GM18867 (cell line): ENCODE measurements at regions not wholly inside any gene's neighbourhood (a gene's known extent, or its start where the extent isn't known, plus 50 kb on each side); places are given as distances from the start of the nearest gene placed in this dataset.

Experiments used
- ATAC-seq: cut with Tn5 transposase; IDR thresholded peaks from one replicate; pipeline ENCODE4 v1.9.1; 2021; ENCODE audit warnings: mild to moderate bottlenecking, moderate library complexity; ENCODE audit not compliant: unreplicated experiment

GRCh38 chr7:16172366-16172765 is 249.0 kb downstream of the CRPPA start:
- ATAC-seq = no peak

- ATAC-seq = no peak
These were observed 249.4 kb downstream of the CRPPA start for GRCh38 chr7:16171928-16172327.

- ATAC-seq = no peak
These were observed 250.7 kb downstream of the CRPPA start for GRCh38 chr7:16170671-16171070.

GRCh38 chr7:16169537-16169936 is 251.8 kb downstream of the CRPPA start:
- ATAC-seq = no peak

- no peak for ATAC-seq
These were observed 253.8 kb downstream of the CRPPA start for GRCh38 chr7:16167526-16167925.

- no peak for ATAC-seq
These were observed 277.0 kb downstream of the CRPPA start for GRCh38 chr7:16144361-16144760.

GRCh38 chr7:16137944-16138343 is 283.4 kb downstream of the CRPPA start:
- ATAC-seq = no peak

GRCh38 chr7:16136896-16137295 is 284.4 kb downstream of the CRPPA start:
- no peak for ATAC-seq

- ATAC-seq = no peak
These were observed 285.7 kb downstream of the CRPPA start for GRCh38 chr7:16135658-16136057.

GRCh38 chr7:16130111-16131110 is 290.9 kb downstream of the CRPPA start:
- ATAC-seq = no peak

- no peak for ATAC-seq
These were observed 291.8 kb downstream of the CRPPA start for GRCh38 chr7:16129431-16130110.

- no peak for ATAC-seq
These were observed 298.1 kb downstream of the CRPPA start for GRCh38 chr7:16123117-16123770.

GRCh38 chr7:16121876-16122390 is 299.4 kb downstream of the CRPPA start:
- no peak for ATAC-seq

- no peak for ATAC-seq
These were observed 306.0 kb downstream of the CRPPA start for GRCh38 chr7:16115374-16115773.

GRCh38 chr7:16114633-16115032 is 306.7 kb downstream of the CRPPA start:
- no peak for ATAC-seq

- ATAC-seq = no peak
These were observed 307.3 kb downstream of the CRPPA start for GRCh38 chr7:16114071-16114470.

- ATAC-seq = no peak
These were observed 308.3 kb downstream of the CRPPA start for GRCh38 chr7:16113058-16113457.

GRCh38 chr7:16106869-16107268 is 314.5 kb downstream of the CRPPA start:
- no peak for ATAC-seq

- ATAC-seq = no peak
These were observed 315.0 kb downstream of the CRPPA start for GRCh38 chr7:16106300-16106699.

GRCh38 chr7:16099302-16099849 is 322.0 kb downstream of the CRPPA start:
- no peak for ATAC-seq

GRCh38 chr7:16098585-16099179 is 322.7 kb downstream of the CRPPA start:
- ATAC-seq = no peak
